OCI-LY1 (cell line): ENCODE measurements at regions not wholly inside any gene's neighbourhood (a gene's known extent, or its start where the extent isn't known, plus 50 kb on each side); places are given as distances from the start of the nearest gene placed in this dataset.

Source experiments
- EZH2 ChIP-seq: fragments of 200-600 bp; sonication (generic), shearing (Covaris generic); IDR thresholded peaks from 2 replicates; pipeline ENCODE4 v1.8.0; 2017; ENCODE audit warnings: borderline replicate concordance, mixed run types, mild to moderate bottlenecking, antibody characterized with exemption, low read length, moderate library complexity, mixed read lengths
- TF ChIP-seq, protein P1 (sequence below): fragments of 200-600 bp; sonication (generic), shearing (Covaris generic); IDR thresholded peaks from 2 replicates; pipeline ENCODE4 v1.5.1; 2017; ENCODE audit warnings: mild to moderate bottlenecking, antibody characterized with exemption, low read length, moderate library complexity, mixed read lengths

DNA sequence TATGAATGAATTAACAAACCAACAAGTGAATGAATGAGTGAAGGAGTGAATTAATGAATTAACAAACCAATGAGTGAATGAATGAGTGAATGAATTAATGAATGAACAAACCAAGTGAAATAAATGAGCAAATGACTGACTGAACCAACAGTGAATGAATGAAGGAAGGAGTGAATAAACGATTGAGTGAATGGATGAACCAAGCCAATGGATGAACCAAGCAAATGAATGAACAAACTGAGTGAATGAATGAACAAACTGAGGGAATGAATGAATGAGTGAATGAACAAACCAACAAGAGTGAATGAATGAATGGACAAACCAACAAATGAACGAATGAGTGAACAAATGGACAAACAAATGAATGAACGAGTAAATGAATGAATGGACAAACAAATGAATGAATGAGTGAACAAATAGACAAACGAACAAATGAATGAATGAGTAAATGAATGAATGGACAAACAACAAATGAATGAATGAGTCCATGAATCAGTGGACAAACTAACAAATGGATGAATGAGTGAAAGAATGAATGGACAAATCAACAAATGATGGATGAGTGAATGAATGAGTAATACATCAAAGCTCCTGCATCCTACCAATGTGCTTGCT is 69.5 kb downstream of the NPTX2 start:
- TF ChIP-seq, protein P1, sequence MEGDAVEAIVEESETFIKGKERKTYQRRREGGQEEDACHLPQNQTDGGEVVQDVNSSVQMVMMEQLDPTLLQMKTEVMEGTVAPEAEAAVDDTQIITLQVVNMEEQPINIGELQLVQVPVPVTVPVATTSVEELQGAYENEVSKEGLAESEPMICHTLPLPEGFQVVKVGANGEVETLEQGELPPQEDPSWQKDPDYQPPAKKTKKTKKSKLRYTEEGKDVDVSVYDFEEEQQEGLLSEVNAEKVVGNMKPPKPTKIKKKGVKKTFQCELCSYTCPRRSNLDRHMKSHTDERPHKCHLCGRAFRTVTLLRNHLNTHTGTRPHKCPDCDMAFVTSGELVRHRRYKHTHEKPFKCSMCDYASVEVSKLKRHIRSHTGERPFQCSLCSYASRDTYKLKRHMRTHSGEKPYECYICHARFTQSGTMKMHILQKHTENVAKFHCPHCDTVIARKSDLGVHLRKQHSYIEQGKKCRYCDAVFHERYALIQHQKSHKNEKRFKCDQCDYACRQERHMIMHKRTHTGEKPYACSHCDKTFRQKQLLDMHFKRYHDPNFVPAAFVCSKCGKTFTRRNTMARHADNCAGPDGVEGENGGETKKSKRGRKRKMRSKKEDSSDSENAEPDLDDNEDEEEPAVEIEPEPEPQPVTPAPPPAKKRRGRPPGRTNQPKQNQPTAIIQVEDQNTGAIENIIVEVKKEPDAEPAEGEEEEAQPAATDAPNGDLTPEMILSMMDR: no peak
- TF ChIP-seq EZH2: no peak
